MM.1S (cell line): ENCODE measurements at regions not wholly inside any gene's neighbourhood (a gene's known extent, or its start where the extent isn't known, plus 50 kb on each side); places are given as distances from the start of the nearest gene placed in this dataset.

ENCODE experiments used
- DNase-seq: peaks from one replicate; pipeline ENCODE4 v3.0.0-alpha.2; 2015
- H2AFZ ChIP-seq: fragments of 300-600 bp; sonication (generic); 2 replicates; pipeline ENCODE4 v1.6.0; 2016; ENCODE audit warnings: antibody characterized with exemption, low read length
- H3F3A ChIP-seq: fragments of 300-600 bp; sonication (generic); 2 replicates; pipeline ENCODE4 v1.6.1; 2016; ENCODE audit warnings: mild to moderate bottlenecking, antibody characterized with exemption, low read length, moderate library complexity, mixed read lengths; ENCODE audit not compliant: insufficient read depth
- H3K27ac ChIP-seq: fragments of 300-600 bp; sonication (generic); 2 replicates; pipeline ENCODE4 v1.5.1; 2016; ENCODE audit warnings: mild to moderate bottlenecking, low read length
- H3K27me3 ChIP-seq: fragments of 300-600 bp; sonication (generic); replicated peaks from 2 replicates; pipeline ENCODE4 v1.6.0; 2016; ENCODE audit warnings: low read length; ENCODE audit not compliant: insufficient read depth
- H3K36me3 ChIP-seq: fragments of 300-600 bp; sonication (generic); replicated peaks from 2 replicates; pipeline ENCODE4 v1.6.1; 2016; ENCODE audit warnings: mild to moderate bottlenecking, low read length, mixed read lengths; ENCODE audit not compliant: insufficient read depth
- H3K4me1 ChIP-seq: fragments of 300-600 bp; sonication (generic); 2 replicates; pipeline ENCODE4 v1.6.1; 2016; ENCODE audit warnings: low read length, mixed read lengths
- H3K4me2 ChIP-seq: fragments of 300-600 bp; sonication (generic); 2 replicates; pipeline ENCODE4 v1.6.0; 2016; ENCODE audit warnings: low read depth, low read length
- H3K4me3 ChIP-seq: fragments of 300-600 bp; sonication (generic); 2 replicates; pipeline ENCODE4 v1.5.1; 2016; ENCODE audit warnings: low read length, mixed read lengths
- H3K79me2 ChIP-seq: fragments of 300-600 bp; sonication (generic); 2 replicates; pipeline ENCODE4 v1.6.1; 2016; ENCODE audit warnings: mixed run types, low read length, mixed read lengths
- H3K9ac ChIP-seq: fragments of 300-600 bp; sonication (generic); 2 replicates; pipeline ENCODE4 v1.6.1; 2016; ENCODE audit warnings: low read length, mixed read lengths
- H3K9me2 ChIP-seq: fragments of 300-600 bp; sonication (generic); replicated peaks from 2 replicates; pipeline ENCODE4 v1.6.1; 2016; ENCODE audit warnings: mild to moderate bottlenecking, low read length, mixed read lengths; ENCODE audit not compliant: insufficient read depth
- H3K9me3 ChIP-seq: fragments of 300-600 bp; sonication (generic); replicated peaks from 2 replicates; pipeline ENCODE4 v1.6.1; 2016; ENCODE audit warnings: mild to moderate bottlenecking, low read length, mixed read lengths; ENCODE audit not compliant: insufficient read depth
- H4K20me1 ChIP-seq: fragments of 300-600 bp; sonication (generic); 2 replicates; pipeline ENCODE4 v1.6.1; 2016; ENCODE audit warnings: mild to moderate bottlenecking, low read length, moderate library complexity, mixed read lengths; ENCODE audit not compliant: insufficient read depth
- EZH2 ChIP-seq: fragments of 300-600 bp; sonication (generic); optimal IDR thresholded peaks from 2 replicates; pipeline ENCODE3; 2017; ENCODE audit warnings: low read depth, mild to moderate bottlenecking, antibody characterized with exemption, low read length, mixed read lengths
- EZH2phosphoT487 ChIP-seq: fragments of 300-600 bp; sonication (generic); IDR thresholded peaks from 2 replicates; pipeline ENCODE4 v1.6.1; 2018; ENCODE audit warnings: antibody characterized with exemption, low read length
- TF ChIP-seq, protein P1 (sequence below): fragments of 300-600 bp; sonication (generic); IDR thresholded peaks from 2 replicates; pipeline ENCODE4 v1.5.1; 2016; ENCODE audit warnings: antibody characterized with exemption, low read length, mixed read lengths

DNA sequence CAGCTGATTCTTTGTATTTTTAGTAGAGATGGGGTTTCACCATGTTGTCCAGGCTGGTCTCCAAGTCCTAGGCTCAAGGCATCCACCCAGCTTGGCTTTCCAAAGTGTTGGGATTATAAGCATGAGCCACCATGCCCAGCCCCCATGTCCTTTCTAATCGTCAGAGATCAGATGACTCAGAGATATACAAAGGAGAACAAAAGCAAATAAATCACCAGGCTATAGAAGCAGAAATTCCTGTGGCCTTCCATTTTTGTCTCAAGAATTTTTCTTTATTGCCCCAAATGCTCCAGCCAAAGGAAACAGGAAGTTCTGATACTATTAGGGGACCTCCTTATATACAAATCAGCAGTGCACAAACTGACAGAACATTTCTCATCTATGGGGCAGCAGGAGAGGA is 207.8 kb downstream of the RFC3 start:
- H3K9ac ChIP-seq: no peak overlapping the region
- no peaks in the 10 kb centered on the region for H3K4me1 ChIP-seq
- no peaks in the 10 kb centered on the region for H3K9me3 ChIP-seq
- H3K4me2 ChIP-seq: no peak overlapping the region
- no peaks in the 10 kb centered on the region for H3K36me3 ChIP-seq
- H3K27ac ChIP-seq: no peak overlapping the region
- H3K79me2 ChIP-seq: no peaks in the 10 kb centered on the region
- no peaks in the 10 kb centered on the region for H3K9me2 ChIP-seq
- TF ChIP-seq EZH2phosphoT487 (no peak), EZH2 (no peak)
- TF ChIP-seq, protein P1, sequence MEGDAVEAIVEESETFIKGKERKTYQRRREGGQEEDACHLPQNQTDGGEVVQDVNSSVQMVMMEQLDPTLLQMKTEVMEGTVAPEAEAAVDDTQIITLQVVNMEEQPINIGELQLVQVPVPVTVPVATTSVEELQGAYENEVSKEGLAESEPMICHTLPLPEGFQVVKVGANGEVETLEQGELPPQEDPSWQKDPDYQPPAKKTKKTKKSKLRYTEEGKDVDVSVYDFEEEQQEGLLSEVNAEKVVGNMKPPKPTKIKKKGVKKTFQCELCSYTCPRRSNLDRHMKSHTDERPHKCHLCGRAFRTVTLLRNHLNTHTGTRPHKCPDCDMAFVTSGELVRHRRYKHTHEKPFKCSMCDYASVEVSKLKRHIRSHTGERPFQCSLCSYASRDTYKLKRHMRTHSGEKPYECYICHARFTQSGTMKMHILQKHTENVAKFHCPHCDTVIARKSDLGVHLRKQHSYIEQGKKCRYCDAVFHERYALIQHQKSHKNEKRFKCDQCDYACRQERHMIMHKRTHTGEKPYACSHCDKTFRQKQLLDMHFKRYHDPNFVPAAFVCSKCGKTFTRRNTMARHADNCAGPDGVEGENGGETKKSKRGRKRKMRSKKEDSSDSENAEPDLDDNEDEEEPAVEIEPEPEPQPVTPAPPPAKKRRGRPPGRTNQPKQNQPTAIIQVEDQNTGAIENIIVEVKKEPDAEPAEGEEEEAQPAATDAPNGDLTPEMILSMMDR: no peak
- no peaks in the 10 kb centered on the region for H3K27me3 ChIP-seq
- no peak overlapping the region for H2AFZ ChIP-seq
- H3F3A ChIP-seq: no peaks in the 10 kb centered on the region
- H4K20me1 ChIP-seq: no peaks in the 10 kb centered on the region
- H3K4me3 ChIP-seq: no peak overlapping the region
- DNase-seq: no peak

GRCh38 chr13:34026308-34026707 is 208.4 kb downstream of the RFC3 start:
- no peak for DNase-seq
- no peaks in the 10 kb centered on the region for H3K79me2 ChIP-seq
- no peaks in the 10 kb centered on the region for H3K9me3 ChIP-seq
- H4K20me1 ChIP-seq: no peaks in the 10 kb centered on the region
- H3K4me3 ChIP-seq: no peak overlapping the region
- H3K27ac ChIP-seq: no peak overlapping the region
- H3F3A ChIP-seq: no peaks in the 10 kb centered on the region
- H3K9me2 ChIP-seq: no peaks in the 10 kb centered on the region
- no peak overlapping the region for H3K9ac ChIP-seq
- no peak overlapping the region for H3K4me2 ChIP-seq
- no peak overlapping the region for H2AFZ ChIP-seq
- H3K4me1 ChIP-seq: no peaks in the 10 kb centered on the region
- H3K36me3 ChIP-seq: no peaks in the 10 kb centered on the region
- H3K27me3 ChIP-seq: no peaks in the 10 kb centered on the region
- TF ChIP-seq EZH2phosphoT487: no peak
- TF ChIP-seq, protein P1: no peak
- no peak for TF ChIP-seq EZH2

- Histone ChIP-seq H3K4me2 (no peak overlapping the region), H4K20me1 (no peaks in the 10 kb centered on the region), H3K9me3 (no peaks in the 10 kb centered on the region), H2AFZ (no peak overlapping the region), H3K9ac (no peak overlapping the region), H3K27ac (no peak overlapping the region), H3K4me3 (no peak overlapping the region), H3K79me2 (no peaks in the 10 kb centered on the region), H3K36me3 (no peaks in the 10 kb centered on the region), H3K27me3 (no peaks in the 10 kb centered on the region), H3K9me2 (no peaks in the 10 kb centered on the region), H3F3A (no peaks in the 10 kb centered on the region), H3K4me1 (no peaks in the 10 kb centered on the region)
- no peak for DNase-seq
- TF ChIP-seq EZH2phosphoT487: no peak
- TF ChIP-seq, protein P1: no peak
- no peak for TF ChIP-seq EZH2
These were observed 210.8 kb downstream of the RFC3 start for GRCh38 chr13:34028496-34029442.
